C4-2B (cell line): ENCODE measurements at regions not wholly inside any gene's neighbourhood (a gene's known extent, or its start where the extent isn't known, plus 50 kb on each side); places are given as distances from the start of the nearest gene placed in this dataset.

Source experiments
- ZFX ChIP-seq: fragments of 450-650 bp; IDR thresholded peaks from 2 replicates; pipeline ENCODE4 v1.6.1; 2017
- TF ChIP-seq, protein P1 (sequence below): fragments of 450-650 bp; conservative IDR thresholded peaks from 2 replicates; pipeline ENCODE4 v1.5.1; 2017; ENCODE audit warnings: mild to moderate bottlenecking

DNA sequence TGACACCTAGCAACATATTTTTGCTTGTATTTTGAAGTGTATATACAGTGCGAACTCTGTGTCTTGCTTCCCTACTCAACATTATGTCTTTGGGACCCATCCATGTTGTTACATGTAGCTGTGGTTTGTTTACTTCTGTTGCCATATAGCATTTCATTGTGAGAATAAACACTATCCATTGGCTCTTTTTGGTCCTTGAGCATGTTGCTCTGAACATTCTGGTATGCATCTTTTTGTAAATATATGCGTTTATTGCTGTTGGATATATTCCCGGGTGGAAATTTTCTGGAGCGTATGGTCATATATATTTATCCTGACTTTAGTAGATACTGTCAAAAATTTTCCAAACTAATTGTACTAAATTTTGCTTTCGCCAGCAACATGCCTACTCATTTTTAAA, 222.5 kb upstream of the SPTLC3 start:
- TF ChIP-seq, protein P1, sequence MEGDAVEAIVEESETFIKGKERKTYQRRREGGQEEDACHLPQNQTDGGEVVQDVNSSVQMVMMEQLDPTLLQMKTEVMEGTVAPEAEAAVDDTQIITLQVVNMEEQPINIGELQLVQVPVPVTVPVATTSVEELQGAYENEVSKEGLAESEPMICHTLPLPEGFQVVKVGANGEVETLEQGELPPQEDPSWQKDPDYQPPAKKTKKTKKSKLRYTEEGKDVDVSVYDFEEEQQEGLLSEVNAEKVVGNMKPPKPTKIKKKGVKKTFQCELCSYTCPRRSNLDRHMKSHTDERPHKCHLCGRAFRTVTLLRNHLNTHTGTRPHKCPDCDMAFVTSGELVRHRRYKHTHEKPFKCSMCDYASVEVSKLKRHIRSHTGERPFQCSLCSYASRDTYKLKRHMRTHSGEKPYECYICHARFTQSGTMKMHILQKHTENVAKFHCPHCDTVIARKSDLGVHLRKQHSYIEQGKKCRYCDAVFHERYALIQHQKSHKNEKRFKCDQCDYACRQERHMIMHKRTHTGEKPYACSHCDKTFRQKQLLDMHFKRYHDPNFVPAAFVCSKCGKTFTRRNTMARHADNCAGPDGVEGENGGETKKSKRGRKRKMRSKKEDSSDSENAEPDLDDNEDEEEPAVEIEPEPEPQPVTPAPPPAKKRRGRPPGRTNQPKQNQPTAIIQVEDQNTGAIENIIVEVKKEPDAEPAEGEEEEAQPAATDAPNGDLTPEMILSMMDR, result no peak
- no peak for TF ChIP-seq ZFX
